K562 (cell line): ENCODE measurements at regions not wholly inside any gene's neighbourhood (a gene's known extent, or its start where the extent isn't known, plus 50 kb on each side); places are given as distances from the start of the nearest gene placed in this dataset.

Source experiments
- EP300 ChIP-seq: IDR thresholded peaks from 2 replicates; pipeline ENCODE4 v1.6.1; 2012; ENCODE audit warnings: low read length, improper control_type of control experiment
- NFE2L1 ChIP-seq: fragments of 450-650 bp; IDR thresholded peaks from 2 replicates; pipeline ENCODE4 v1.6.1; 2016; ENCODE audit warnings: missing genetic modification characterization, low read depth, mild to moderate bottlenecking, missing compliant biosample characterization, moderate library complexity, borderline replicate concordance
- POLR2AphosphoS5 ChIP-seq: IDR thresholded peaks from 2 replicates; pipeline ENCODE4 v1.6.1; 2011; ENCODE audit warnings: mild to moderate bottlenecking, low read depth, low read length, moderate library complexity; ENCODE audit not compliant: control insufficient read depth, insufficient read depth
- RB1 ChIP-seq: fragments of 450-650 bp; IDR thresholded peaks from 2 replicates; pipeline ENCODE4 v1.6.1; 2017; ENCODE audit warnings: low read depth, mild to moderate bottlenecking
- SNRNP70 ChIP-seq: fragments of 200-400 bp; formaldehyde crosslinking; optimal IDR thresholded peaks from 2 replicates; pipeline ENCODE3; 2017; ENCODE audit warnings: low read depth, low read length
- TBP ChIP-seq: optimal IDR thresholded peaks from 2 replicates; pipeline ENCODE3; 2011; ENCODE audit warnings: low read depth, low read length, improper control_type of control experiment

GRCh38 chr5:23367874-23368273, 139.5 kb upstream of the PRDM9 start:
- TF ChIP-seq POLR2AphosphoS5 = no peak
- TF ChIP-seq NFE2L1 (tag) = no peak
- no peak for TF ChIP-seq SNRNP70
- no peak for TF ChIP-seq RB1
- TF ChIP-seq EP300 = no peak
- TF ChIP-seq TBP = no peak
